IMR-90 (cell line): ENCODE measurements at regions not wholly inside any gene's neighbourhood (a gene's known extent, or its start where the extent isn't known, plus 50 kb on each side); places are given as distances from the start of the nearest gene placed in this dataset.

Experiments
- ATAC-seq: fragments of 200-7000 bp; cut with Tn5 transposase; 2 replicates; pipeline ENCODE4 v1.9.1; 2020; ENCODE audit warnings: low read depth, mild to moderate bottlenecking, moderate library complexity
- BruUV-seq: library from RNA; stranded (reverse); fragments of 400-500 nt; replicated peaks from 2 replicates; lab custom pipeline; 2021; lab: Mats Ljungman, UMichigan
- CTCF ChIA-PET: fragments of 300-600 bp; formaldehyde crosslinking; extraction: SDS; loops from one replicate; lab custom pipeline; 2021; ENCODE audit warnings: antibody characterized with exemption; lab: Yijun Ruan, JAX
- POLR2A ChIA-PET: fragments of 300-600 bp; sonication (Branson Sonifier 250); formaldehyde crosslinking; loops from one replicate; lab custom pipeline; 2022; ENCODE audit warnings: antibody characterized with exemption; ENCODE audit not compliant: unreplicated experiment; lab: Charles Lee
- DNase-seq: peaks from one replicate; pipeline ENCODE4 v3.0.0; 2013
- H2AFZ ChIP-seq: replicated peaks from 2 replicates; pipeline ENCODE3; 2013; ENCODE audit warnings: low read length, mild to moderate bottlenecking; ENCODE audit not compliant: poor library complexity
- H2AK5ac ChIP-seq: 2 replicates; pipeline ENCODE4 v1.6.1; 2013; ENCODE audit warnings: low read depth, low read length, inconsistent platforms
- H2AK9ac ChIP-seq: replicated peaks from 2 replicates; pipeline ENCODE3; 2013; ENCODE audit warnings: mild to moderate bottlenecking, low read depth, low read length, moderate library complexity; ENCODE audit not compliant: poor library complexity
- H2BK120ac ChIP-seq: 2 replicates; pipeline ENCODE4 v1.6.1; 2013; ENCODE audit warnings: low read depth, low read length, inconsistent platforms
- H2BK15ac ChIP-seq: 3 replicates; pipeline ENCODE4 v1.6.1; 2013; ENCODE audit warnings: low read depth, low read length, inconsistent platforms
- H2BK20ac ChIP-seq: 2 replicates; pipeline ENCODE4 v1.6.1; 2013; ENCODE audit warnings: low read depth, mild to moderate bottlenecking, inconsistent platforms, low read length, moderate library complexity
- H2BK5ac ChIP-seq: 2 replicates; pipeline ENCODE4 v1.6.1; 2013; ENCODE audit warnings: mild to moderate bottlenecking, low read depth, low read length, inconsistent platforms; ENCODE audit not compliant: poor library complexity, severe bottlenecking
- H3K14ac ChIP-seq: replicated peaks from 2 replicates; pipeline ENCODE4 v1.6.1; 2013; ENCODE audit warnings: low read depth, low read length, inconsistent platforms
- H3K18ac ChIP-seq: 2 replicates; pipeline ENCODE4 v1.6.1; 2013; ENCODE audit warnings: low read depth, low read length, control low read depth
- H3K23ac ChIP-seq: 2 replicates; pipeline ENCODE4 v1.6.1; 2013; ENCODE audit warnings: low read depth, low read length, inconsistent platforms
- H3K27ac ChIP-seq: 2 replicates; pipeline ENCODE4 v1.5.1; 2013; ENCODE audit warnings: mild to moderate bottlenecking, control low read depth, low read length; ENCODE audit not compliant: insufficient read depth
- H3K27me3 ChIP-seq: 2 replicates; pipeline ENCODE4 v1.6.1; 2013; ENCODE audit warnings: low read length; ENCODE audit not compliant: control insufficient read depth, insufficient read depth
- H3K36me3 ChIP-seq: 2 replicates; pipeline ENCODE4 v1.6.1; 2013; ENCODE audit warnings: low read length, mixed read lengths; ENCODE audit not compliant: control insufficient read depth, insufficient read depth
- H3K4ac ChIP-seq: 2 replicates; pipeline ENCODE4 v1.6.1; 2013; ENCODE audit warnings: low read depth, low read length, inconsistent platforms
- H3K4me1 ChIP-seq: 2 replicates; pipeline ENCODE4 v1.6.1; 2013; ENCODE audit warnings: low read length, mixed read lengths; ENCODE audit not compliant: control insufficient read depth, insufficient read depth
- H3K4me2 ChIP-seq: 2 replicates; pipeline ENCODE4 v1.6.1; 2013; ENCODE audit warnings: low read depth, mild to moderate bottlenecking, control low read depth, low read length, moderate library complexity
- H3K4me3 ChIP-seq: 2 replicates; pipeline ENCODE4 v1.5.1; 2013; ENCODE audit warnings: low read depth, mild to moderate bottlenecking, control low read depth, low read length, moderate library complexity; ENCODE audit not compliant: insufficient read depth
- H3K56ac ChIP-seq: 2 replicates; pipeline ENCODE4 v1.6.1; 2013; ENCODE audit warnings: low read length, inconsistent platforms; ENCODE audit not compliant: insufficient read depth; ENCODE audit errors: extremely low read depth
- H3K79me1 ChIP-seq, 2 experiments: 2 replicates each; pipeline ENCODE4 v1.6.1; 2013; ENCODE audit warnings: low read length in 2 of 2, inconsistent platforms in 1 of 2, low read depth in 1 of 2
- H3K9ac ChIP-seq: 2 replicates; pipeline ENCODE4 v1.6.1; 2013; ENCODE audit warnings: low read depth, low read length, control low read depth
- H3K9me1 ChIP-seq: 2 replicates; pipeline ENCODE4 v1.6.1; 2013; ENCODE audit warnings: low read length, inconsistent platforms; ENCODE audit not compliant: insufficient read depth
- H3K9me3 ChIP-seq: 2 replicates; pipeline ENCODE4 v1.6.1; 2013; ENCODE audit warnings: low read length; ENCODE audit not compliant: control insufficient read depth, insufficient read depth
- H4K20me1 ChIP-seq: 2 replicates; pipeline ENCODE4 v1.6.1; 2013; ENCODE audit warnings: low read length, inconsistent platforms; ENCODE audit not compliant: insufficient read depth
- H4K5ac ChIP-seq: 2 replicates; pipeline ENCODE4 v1.6.1; 2013; ENCODE audit warnings: mild to moderate bottlenecking, low read depth, low read length, control low read depth
- H4K8ac ChIP-seq, 2 experiments: 2 replicates each; pipeline ENCODE4 v1.6.1; 2013; ENCODE audit warnings: low read depth in 2 of 2, low read length in 2 of 2, control low read depth in 1 of 2, inconsistent platforms in 1 of 2
- H4K91ac ChIP-seq: 2 replicates; pipeline ENCODE4 v1.6.1; 2013; ENCODE audit warnings: low read depth, low read length, inconsistent platforms; ENCODE audit not compliant: insufficient read depth
- MAFK ChIP-seq: IDR thresholded peaks from 2 replicates; pipeline ENCODE4 v1.6.1; 2012; ENCODE audit warnings: low read depth, low read length, improper control_type of control experiment
- RFX5 ChIP-seq: IDR thresholded peaks from 2 replicates; pipeline ENCODE4 v1.8.0; 2012; ENCODE audit warnings: low read depth, mild to moderate bottlenecking, low read length, moderate library complexity
- WGBS, 2 experiments: methylation state at CpG; one replicate each; pipeline versions ENCODE4 v1.1.5 to v1.1.7; 2013; ENCODE audit warnings: missing lambda C conversion rate in 2 of 2; ENCODE audit not compliant: insufficient read length in 1 of 2; ENCODE audit errors: extremely low coverage in 2 of 2; 5-methylcytosine and 5-hydroxymethylcytosine counted together
- dilution Hi-C: fragments of 300-500 bp; cut with HindIII; formaldehyde crosslinking; loops from one replicate; pipeline ENCODE4 v1.14.3; 2018; ENCODE audit warnings: low sequenced_read_pairs; ENCODE audit not compliant: unreplicated experiment
- in situ Hi-C: fragments of 300-500 bp; cut with MboI; formaldehyde crosslinking; loops from 3 replicates; pipeline ENCODE4 v1.14.3; 2019; ENCODE audit warnings: low sequenced_read_pairs, inconsistent platforms, mixed read lengths
- intact Hi-C: fragments of 100-400 bp; cut with micrococcal nuclease; formaldehyde crosslinking; loops from 2 replicates; pipeline ENCODE4 v1.10.0; 2022
- TF ChIP-seq, protein P1 (sequence below): fragments of 150-350 bp; IDR thresholded peaks from 2 replicates; pipeline ENCODE4 v1.6.1; 2016; ENCODE audit warnings: low read depth, mild to moderate bottlenecking, low read length, moderate library complexity, borderline replicate concordance

DNA sequence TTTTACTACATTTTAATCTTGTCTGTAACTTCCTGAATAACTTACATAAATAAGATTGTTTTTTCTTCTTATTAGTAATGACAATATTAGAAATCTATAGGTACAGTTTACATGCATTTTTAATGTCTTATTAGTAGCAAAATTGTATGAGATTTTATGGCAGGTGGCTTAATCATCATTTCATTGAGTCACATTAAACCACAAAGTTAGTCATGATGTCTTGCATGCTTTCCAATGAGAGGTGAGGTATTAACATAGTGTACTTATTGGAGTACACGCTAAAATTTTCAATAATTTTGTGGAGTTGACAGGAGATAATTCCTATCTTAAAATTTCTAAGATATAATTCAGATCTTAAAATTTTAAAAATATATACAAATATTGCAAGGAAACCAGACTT is 989.6 kb upstream of the ARRDC3 start:
- in situ Hi-C loops: no loop called here
- no TSS peak for BruUV-seq

More for the DNA sequence above, 989.6 kb upstream of the ARRDC3 start:
- no peak overlapping the region for H3K14ac ChIP-seq
- TF ChIP-seq RFX5 (no peak), MAFK (no peak)
- TF ChIP-seq, protein P1, sequence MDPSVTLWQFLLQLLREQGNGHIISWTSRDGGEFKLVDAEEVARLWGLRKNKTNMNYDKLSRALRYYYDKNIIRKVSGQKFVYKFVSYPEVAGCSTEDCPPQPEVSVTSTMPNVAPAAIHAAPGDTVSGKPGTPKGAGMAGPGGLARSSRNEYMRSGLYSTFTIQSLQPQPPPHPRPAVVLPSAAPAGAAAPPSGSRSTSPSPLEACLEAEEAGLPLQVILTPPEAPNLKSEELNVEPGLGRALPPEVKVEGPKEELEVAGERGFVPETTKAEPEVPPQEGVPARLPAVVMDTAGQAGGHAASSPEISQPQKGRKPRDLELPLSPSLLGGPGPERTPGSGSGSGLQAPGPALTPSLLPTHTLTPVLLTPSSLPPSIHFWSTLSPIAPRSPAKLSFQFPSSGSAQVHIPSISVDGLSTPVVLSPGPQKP: no peak
- H3K9me1 ChIP-seq: no peaks in the 10 kb centered on the region
- H2AK5ac ChIP-seq: no peak overlapping the region
- H3K4ac ChIP-seq: no peak overlapping the region
- no peak overlapping the region for H2AFZ ChIP-seq
- no peak overlapping the region for H3K4me3 ChIP-seq
- no peak overlapping the region for H3K23ac ChIP-seq
- intact Hi-C loops (no loop called here), dilution Hi-C loops (no loop called here)
- peak; percentile 21 for DNase-seq
- H3K4me2 ChIP-seq: no peak overlapping the region
- H2AK9ac ChIP-seq: no peak overlapping the region
- no peaks in the 10 kb centered on the region for H3K4me1 ChIP-seq
- ChIA-PET CTCF (no interaction called here), POLR2A (no interaction called here)
- WGBS, 2 experiments: no CpG with 5 or more reads among the region's 1 CpG
- H3K9me3 ChIP-seq: no peaks in the 10 kb centered on the region
- H2BK20ac ChIP-seq: no peak overlapping the region
- H2BK5ac ChIP-seq: no peak overlapping the region
- H4K91ac ChIP-seq: no peak overlapping the region
- H2BK120ac ChIP-seq: no peak overlapping the region
- H2BK15ac ChIP-seq: no peak overlapping the region
- H3K79me1 ChIP-seq: no peaks in the 10 kb centered on the region
- no peak overlapping the region for H4K8ac ChIP-seq
- no peak overlapping the region for H3K56ac ChIP-seq
- H3K27ac ChIP-seq: no peak overlapping the region
- no peaks in the 10 kb centered on the region for H4K20me1 ChIP-seq
- ATAC-seq: no peak
- no peak overlapping the region for H4K5ac ChIP-seq
- no peak overlapping the region for H3K9ac ChIP-seq
- H3K36me3 ChIP-seq: no peaks in the 10 kb centered on the region
- H3K27me3 ChIP-seq: no peaks in the 10 kb centered on the region
- no peak overlapping the region for H3K18ac ChIP-seq
